ENCODE measurements at regions not wholly inside any gene's neighbourhood (a gene's known extent, or its start where the extent isn't known, plus 50 kb on each side); places are given as distances from the start of the nearest gene placed in this dataset.

GRCh38 chr6:97591955-97592354, 308.9 kb upstream of the MMS22L start:
- H3K4me3 ChIP-seq (ENCODE audit: low read length), result no peak overlapping the region
- no peak for TF ChIP-seq ZNF274 (IDR thresholded peaks at IDR 0.05; ENCODE audit: low read depth, low read length)

- no peak for TF ChIP-seq ZNF274 (IDR thresholded peaks at IDR 0.05; ENCODE audit: low read depth, low read length)
Measured at GRCh38 chr6:97594844-97595243, 311.8 kb upstream of the MMS22L start.

GRCh38 chr6:97621111-97621510, 338.1 kb upstream of the MMS22L start:
- H3K4me3 ChIP-seq (ENCODE audit: low read length), result no peak overlapping the region
- no peak for TF ChIP-seq ZNF274 (IDR thresholded peaks at IDR 0.05; ENCODE audit: low read depth, low read length)

More at GRCh38 chr6:97594844-97595243, 311.8 kb upstream of the MMS22L start:
- no peak overlapping the region for H3K4me3 ChIP-seq (ENCODE audit: low read length)

GRCh38 chr6:97626671-97627441, 343.8 kb upstream of the MMS22L start:
- TF ChIP-seq ZNF274 (IDR thresholded peaks at IDR 0.05; ENCODE audit: low read depth, low read length), result no peak
- no peak overlapping the region; the same call in 1 of the 2 replicates for H3K4me3 ChIP-seq (ENCODE audit: low read length)

GRCh38 chr6:97629180-97629579, 346.2 kb upstream of the MMS22L start:
- no peak overlapping the region for H3K4me3 ChIP-seq (ENCODE audit: low read length)
- TF ChIP-seq ZNF274 (IDR thresholded peaks at IDR 0.05; ENCODE audit: low read depth, low read length), result no peak

GRCh38 chr6:97630604-97631003, 347.6 kb upstream of the MMS22L start:
- no peak for TF ChIP-seq ZNF274 (IDR thresholded peaks at IDR 0.05; ENCODE audit: low read depth, low read length)
- no peak overlapping the region for H3K4me3 ChIP-seq (ENCODE audit: low read length)

GRCh38 chr6:97632341-97632740, 349.3 kb upstream of the MMS22L start:
- no peak for TF ChIP-seq ZNF274 (IDR thresholded peaks at IDR 0.05; ENCODE audit: low read depth, low read length)
- H3K4me3 ChIP-seq (ENCODE audit: low read length), result no peak overlapping the region

GRCh38 chr6:97639702-97640101, 356.7 kb upstream of the MMS22L start:
- no peak for TF ChIP-seq ZNF274 (IDR thresholded peaks at IDR 0.05; ENCODE audit: low read depth, low read length)
- no peak overlapping the region for H3K4me3 ChIP-seq (ENCODE audit: low read length)

- no peak overlapping the region for H3K4me3 ChIP-seq (ENCODE audit: low read length)
- TF ChIP-seq ZNF274 (IDR thresholded peaks at IDR 0.05; ENCODE audit: low read depth, low read length), result no peak
Measured at GRCh38 chr6:97644353-97644752, 361.3 kb upstream of the MMS22L start.

- no peak for TF ChIP-seq ZNF274 (IDR thresholded peaks at IDR 0.05; ENCODE audit: low read depth, low read length)
- H3K4me3 ChIP-seq (ENCODE audit: low read length), result no peak overlapping the region
Measured at GRCh38 chr6:97645757-97646156, 362.7 kb upstream of the MMS22L start.

- H3K4me3 ChIP-seq (ENCODE audit: low read length), result no peak overlapping the region
- TF ChIP-seq ZNF274 (IDR thresholded peaks at IDR 0.05; ENCODE audit: low read depth, low read length), result no peak
Measured at GRCh38 chr6:97653076-97653475, 370.1 kb upstream of the MMS22L start.

- no peak for TF ChIP-seq ZNF274 (IDR thresholded peaks at IDR 0.05; ENCODE audit: low read depth, low read length)
- H3K4me3 ChIP-seq (ENCODE audit: low read length), result no peak overlapping the region
Measured at GRCh38 chr6:97653517-97653916, 370.5 kb upstream of the MMS22L start.

GRCh38 chr6:97654674-97655073, 371.7 kb upstream of the MMS22L start:
- no peak for TF ChIP-seq ZNF274 (IDR thresholded peaks at IDR 0.05; ENCODE audit: low read depth, low read length)
- no peak overlapping the region for H3K4me3 ChIP-seq (ENCODE audit: low read length)

- H3K4me3 ChIP-seq (ENCODE audit: low read length), result no peak overlapping the region
- TF ChIP-seq ZNF274 (IDR thresholded peaks at IDR 0.05; ENCODE audit: low read depth, low read length), result no peak
Measured at GRCh38 chr6:97656236-97656635, 373.2 kb upstream of the MMS22L start.

- no peak for TF ChIP-seq ZNF274 (IDR thresholded peaks at IDR 0.05; ENCODE audit: low read depth, low read length)
- H3K4me3 ChIP-seq (ENCODE audit: low read length), result no peak overlapping the region
Measured at GRCh38 chr6:97656706-97657350, 373.8 kb upstream of the MMS22L start.

Measured in GM08714 (cell line).